ENCODE measurements at regions not wholly inside any gene's neighbourhood (a gene's known extent, or its start where the extent isn't known, plus 50 kb on each side); places are given as distances from the start of the nearest gene placed in this dataset.

- 4% methylated on average over 3 of the region's 3 CpGs for WGBS (ENCODE audit: low lambda C conversion rate)
- no peak overlapping the region for H3K4me2 ChIP-seq (ENCODE audit: low read depth, low read length)
- no peaks in the 10 kb centered on the region for H3K27me3 ChIP-seq (ENCODE audit: control insufficient read depth in 1 of 2, insufficient read depth in 2 of 2, low read length in 2 of 2)
- BruUV-seq (replicated peaks) = no TSS peak
- FAIRE-seq (no peak), ATAC-seq (no peak), DNase-seq (ENCODE audit: low spot score) (no peak)
- H3K9ac ChIP-seq (ENCODE audit: insufficient read depth, low read depth, low read length) = no peak overlapping the region
- H3K4me1 ChIP-seq (ENCODE audit: insufficient read depth, low read length) = no peaks in the 10 kb centered on the region
- no peak overlapping the region for H3K4me3 ChIP-seq (replicated peaks in 1 of 3; ENCODE audit: insufficient read depth in 1 of 3, low read depth in 2 of 3, low read length in 3 of 3)
- H3K36me3 ChIP-seq (replicated peaks in 1 of 2; ENCODE audit: control insufficient read depth in 1 of 2, insufficient read depth in 2 of 2, low read length in 2 of 2) = no peaks in the 10 kb centered on the region
- POLR2A ChIA-PET = no interaction called here
- TF ChIP-seq ZNF577 (CRISPR knock-in tag; IDR thresholded peaks at IDR 0.05; ENCODE audit: borderline replicate concordance, low read depth) (no peak), SMAD9 (CRISPR knock-in tag; IDR thresholded peaks at IDR 0.05) (no peak), ZNF839 (CRISPR knock-in tag; IDR thresholded peaks at IDR 0.05; ENCODE audit: borderline replicate concordance) (no peak), ZNF512B (CRISPR knock-in tag; IDR thresholded peaks at IDR 0.05; ENCODE audit: borderline replicate concordance) (no peak), LRRFIP1 (CRISPR knock-in tag; conservative IDR thresholded peaks at IDR 0.05) (no peak), ZNF780A (CRISPR knock-in tag; IDR thresholded peaks at IDR 0.05) (no peak), CENPX (CRISPR knock-in tag; IDR thresholded peaks at IDR 0.05) (no peak), ZNF670 (CRISPR knock-in tag; IDR thresholded peaks at IDR 0.05; ENCODE audit: borderline replicate concordance) (no peak), MXI1 (IDR thresholded peaks at IDR 0.05; ENCODE audit: borderline replicate concordance, low read depth, low read length) (no peak)
- no peaks in the 10 kb centered on the region for H4K20me1 ChIP-seq (ENCODE audit: insufficient read depth, low read length)
- H3K9me3 ChIP-seq (ENCODE audit: low read length) = peaks cover 95% of the 10 kb centered on the region
- H3K79me2 ChIP-seq (ENCODE audit: insufficient read depth, low read length) = no peaks in the 10 kb centered on the region
- no peak overlapping the region for H2AFZ ChIP-seq (ENCODE audit: low read length)
- CTCF ChIA-PET (ENCODE audit: low intra/inter-chr PET ratio, low total read pairs) = no interaction called here
- intact Hi-C loops (cut with micrococcal nuclease; ENCODE audit: unreplicated experiment) (no loop called here), in situ Hi-C loops (cut with HindIII; ENCODE audit: extremely low pct_ligation_motif_present, low pct_unique_long_range_greater_than_20kb) (no loop called here)
- no peak overlapping the region for H3K27ac ChIP-seq (ENCODE audit: extremely low read length, insufficient read depth, low read length)
These were observed 530.4 kb upstream of the KLHL29 start for GRCh38 chr2:22854588-22854987.

Data from HepG2 (cell line).